SK-N-SH (cell line): ENCODE measurements at regions not wholly inside any gene's neighbourhood (a gene's known extent, or its start where the extent isn't known, plus 50 kb on each side); places are given as distances from the start of the nearest gene placed in this dataset.

ENCODE experiments used
- NRF1 ChIP-seq: IDR thresholded peaks from 2 replicates; pipeline ENCODE4 v1.6.1; 2012; ENCODE audit warnings: low read depth, mild to moderate bottlenecking, low read length
- RCOR1 ChIP-seq: fragments of 150-350 bp; IDR thresholded peaks from 2 replicates; pipeline ENCODE4 v1.6.1; 2017; ENCODE audit warnings: antibody characterized with exemption, low read length
- TF ChIP-seq, protein P1 (sequence below): fragments of 200-600 bp; sonication (generic); IDR thresholded peaks from 2 replicates; pipeline ENCODE4 v1.6.1; 2017; ENCODE audit warnings: antibody characterized with exemption, mild to moderate bottlenecking, moderate library complexity

GRCh38 chr2:11904029-11904428 lies 157.6 kb downstream of the LPIN1 start:
- TF ChIP-seq NRF1: no peak
- TF ChIP-seq, protein P1, sequence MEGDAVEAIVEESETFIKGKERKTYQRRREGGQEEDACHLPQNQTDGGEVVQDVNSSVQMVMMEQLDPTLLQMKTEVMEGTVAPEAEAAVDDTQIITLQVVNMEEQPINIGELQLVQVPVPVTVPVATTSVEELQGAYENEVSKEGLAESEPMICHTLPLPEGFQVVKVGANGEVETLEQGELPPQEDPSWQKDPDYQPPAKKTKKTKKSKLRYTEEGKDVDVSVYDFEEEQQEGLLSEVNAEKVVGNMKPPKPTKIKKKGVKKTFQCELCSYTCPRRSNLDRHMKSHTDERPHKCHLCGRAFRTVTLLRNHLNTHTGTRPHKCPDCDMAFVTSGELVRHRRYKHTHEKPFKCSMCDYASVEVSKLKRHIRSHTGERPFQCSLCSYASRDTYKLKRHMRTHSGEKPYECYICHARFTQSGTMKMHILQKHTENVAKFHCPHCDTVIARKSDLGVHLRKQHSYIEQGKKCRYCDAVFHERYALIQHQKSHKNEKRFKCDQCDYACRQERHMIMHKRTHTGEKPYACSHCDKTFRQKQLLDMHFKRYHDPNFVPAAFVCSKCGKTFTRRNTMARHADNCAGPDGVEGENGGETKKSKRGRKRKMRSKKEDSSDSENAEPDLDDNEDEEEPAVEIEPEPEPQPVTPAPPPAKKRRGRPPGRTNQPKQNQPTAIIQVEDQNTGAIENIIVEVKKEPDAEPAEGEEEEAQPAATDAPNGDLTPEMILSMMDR: no peak
- TF ChIP-seq RCOR1: no peak
